Neuronal stem cell (in vitro differentiated cells): ENCODE measurements at regions not wholly inside any gene's neighbourhood (a gene's known extent, or its start where the extent isn't known, plus 50 kb on each side); places are given as distances from the start of the nearest gene placed in this dataset.

Source experiments
- DNase-seq: peaks from one replicate; pipeline ENCODE4 v3.0.0-alpha.2; 2013; ENCODE audit warnings: low spot score
- H2AFZ ChIP-seq: one replicate; pipeline ENCODE4 v1.6.1; 2013; ENCODE audit warnings: mild to moderate bottlenecking, low read length, inconsistent platforms
- H2AK5ac ChIP-seq: 2 replicates; pipeline ENCODE4 v1.6.1; 2013; ENCODE audit warnings: low read depth, mild to moderate bottlenecking, inconsistent platforms, low read length, moderate library complexity, mixed read lengths
- H2BK120ac ChIP-seq: 2 replicates; pipeline ENCODE4 v1.6.1; 2013; ENCODE audit warnings: low read depth, mild to moderate bottlenecking, inconsistent platforms, low read length, moderate library complexity, mixed read lengths
- H2BK12ac ChIP-seq: one replicate; pipeline ENCODE4 v1.6.1; 2013; ENCODE audit warnings: low read length, inconsistent platforms
- H2BK15ac ChIP-seq: 2 replicates; pipeline ENCODE4 v1.6.1; 2013; ENCODE audit warnings: mild to moderate bottlenecking, low read length, inconsistent platforms, mixed read lengths
- H2BK5ac ChIP-seq: one replicate; pipeline ENCODE4 v1.6.1; 2013; ENCODE audit warnings: inconsistent platforms, mild to moderate bottlenecking, low read length, moderate library complexity
- H3K14ac ChIP-seq: one replicate; pipeline ENCODE4 v1.6.1; 2013; ENCODE audit warnings: low read length, inconsistent platforms
- H3K18ac ChIP-seq: 2 replicates; pipeline ENCODE4 v1.6.1; 2013; ENCODE audit warnings: low read length, inconsistent platforms
- H3K23ac ChIP-seq: 2 replicates; pipeline ENCODE4 v1.6.1; 2013; ENCODE audit warnings: low read depth, mild to moderate bottlenecking, mixed read lengths, low read length, inconsistent platforms; ENCODE audit not compliant: poor library complexity
- H3K27ac ChIP-seq: replicated peaks from 3 replicates; pipeline ENCODE4 v1.5.1; 2013; ENCODE audit warnings: low read length, inconsistent platforms
- H3K27me3 ChIP-seq, 3 experiments: 2 replicates each; pipeline ENCODE4 v1.6.1; 2013; ENCODE audit warnings: low read length in 3 of 3, mild to moderate bottlenecking in 2 of 3, inconsistent platforms in 1 of 3, low read depth in 1 of 3, mixed read lengths in 1 of 3, moderate library complexity in 1 of 3; ENCODE audit not compliant: control insufficient read depth in 3 of 3, insufficient read depth in 3 of 3
- H3K36me3 ChIP-seq, 2 donors: replicated peaks in 1 of 2; 2 replicates each; pipeline ENCODE4 v1.6.1; 2013; ENCODE audit warnings: low read length in 2 of 2; ENCODE audit not compliant: control insufficient read depth in 2 of 2, insufficient read depth in 2 of 2
- H3K4ac ChIP-seq: 2 replicates; pipeline ENCODE4 v1.6.1; 2013; ENCODE audit warnings: inconsistent platforms, mild to moderate bottlenecking, low read length, moderate library complexity
- H3K4me1 ChIP-seq, 2 donors: 1 replicate in 1 of 2; 2 replicates in 1 of 2; pipeline ENCODE4 v1.6.1; 2013; ENCODE audit warnings: low read length in 2 of 2, low read depth in 1 of 2; ENCODE audit not compliant: control insufficient read depth in 2 of 2, insufficient read depth in 1 of 2
- H3K4me2 ChIP-seq: one replicate; pipeline ENCODE4 v1.6.1; 2013; ENCODE audit warnings: mild to moderate bottlenecking, low read length, inconsistent platforms; ENCODE audit not compliant: insufficient read depth, poor library complexity, severe bottlenecking
- H3K4me3 ChIP-seq, 2 donors: 2 replicates each; pipeline ENCODE4 v1.5.1; 2013; ENCODE audit warnings: low read length in 2 of 2, mild to moderate bottlenecking in 2 of 2, inconsistent platforms in 1 of 2, moderate library complexity in 1 of 2
- H3K79me1 ChIP-seq: one replicate; pipeline ENCODE4 v1.6.1; 2013; ENCODE audit warnings: low read depth, mild to moderate bottlenecking, inconsistent platforms, low read length, moderate library complexity
- H3K9ac ChIP-seq: one replicate; pipeline ENCODE4 v1.6.1; 2013; ENCODE audit warnings: mild to moderate bottlenecking, low read depth, low read length, inconsistent platforms; ENCODE audit not compliant: poor library complexity
- H3K9me3 ChIP-seq, 2 donors: replicated peaks in 1 of 2; 2 replicates each; pipeline versions ENCODE3 to v1.6.1; 2013; ENCODE audit warnings: low read length in 2 of 2, mild to moderate bottlenecking in 2 of 2, inconsistent platforms in 1 of 2, low read depth in 1 of 2, mixed read lengths in 1 of 2, moderate library complexity in 1 of 2; ENCODE audit not compliant: control insufficient read depth in 2 of 2, insufficient read depth in 1 of 2
- H4K8ac ChIP-seq: one replicate; pipeline ENCODE4 v1.6.1; 2013; ENCODE audit warnings: low read depth, mild to moderate bottlenecking, inconsistent platforms, low read length, moderate library complexity
- H4K91ac ChIP-seq: one replicate; pipeline ENCODE4 v1.6.1; 2013; ENCODE audit warnings: low read length, low read depth, mild to moderate bottlenecking, inconsistent platforms; ENCODE audit not compliant: poor library complexity
- WGBS, 2 donors: extraction: QIAGEN DNeasy Blood & Tissue Kit; methylation state at CpG; one replicate each; pipeline ENCODE4 v1.1.7; 2013; ENCODE audit warnings: missing lambda C conversion rate in 2 of 2, mixed read lengths in 1 of 2; ENCODE audit not compliant: insufficient read length in 2 of 2, insufficient replicate concordance in 1 of 2; ENCODE audit errors: extremely low coverage in 2 of 2; 5-methylcytosine and 5-hydroxymethylcytosine counted together

DNA sequence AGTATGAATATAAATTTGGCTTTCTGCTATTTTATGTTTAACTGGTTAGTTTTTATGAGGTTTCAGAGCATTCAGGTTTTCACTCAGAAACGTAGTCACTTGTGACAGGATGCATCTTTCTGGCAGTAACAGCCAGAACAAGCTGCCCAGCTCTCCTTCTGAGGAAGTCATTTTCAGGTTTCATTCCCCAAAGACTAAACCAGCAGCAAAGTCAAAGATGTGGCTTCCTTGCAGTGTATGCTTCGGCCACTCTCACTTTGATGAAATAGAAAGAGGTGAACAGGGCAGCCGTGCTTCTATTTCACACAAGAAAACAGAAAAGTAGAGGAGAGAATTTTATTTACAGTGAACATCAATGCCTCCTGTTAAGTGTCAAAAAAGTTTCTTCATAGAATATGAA is 469.1 kb downstream of the BTBD3 start:
- H3K27me3 ChIP-seq, result no peaks in the 10 kb centered on the region
- H3K36me3 ChIP-seq, result no peaks in the 10 kb centered on the region
- no CpG with 5 or more reads among the region's 3 CpGs for WGBS, 2 donors
- H3K4me1 ChIP-seq, result no peaks in the 10 kb centered on the region
- DNase-seq, result no peak
- H3K14ac ChIP-seq, result no peak overlapping the region
- H2BK120ac ChIP-seq, result no peak overlapping the region
- no peaks in the 10 kb centered on the region for H3K79me1 ChIP-seq
- H3K4me2 ChIP-seq, result no peak overlapping the region
- H3K4me3 ChIP-seq, result no peak overlapping the region
- no peak overlapping the region for H2BK5ac ChIP-seq
- H4K91ac ChIP-seq, result no peak overlapping the region
- no peak overlapping the region for H3K9ac ChIP-seq
- H3K23ac ChIP-seq, result no peak overlapping the region
- H2AFZ ChIP-seq, result no peak overlapping the region
- H3K18ac ChIP-seq, result no peak overlapping the region
- H2BK12ac ChIP-seq, result no peak overlapping the region
- H3K4ac ChIP-seq, result no peak overlapping the region
- no peaks in the 10 kb centered on the region for H3K9me3 ChIP-seq
- H2AK5ac ChIP-seq, result no peak overlapping the region
- H3K27ac ChIP-seq, result no peak overlapping the region
- no peak overlapping the region for H4K8ac ChIP-seq
- H2BK15ac ChIP-seq, result no peak overlapping the region

DNA sequence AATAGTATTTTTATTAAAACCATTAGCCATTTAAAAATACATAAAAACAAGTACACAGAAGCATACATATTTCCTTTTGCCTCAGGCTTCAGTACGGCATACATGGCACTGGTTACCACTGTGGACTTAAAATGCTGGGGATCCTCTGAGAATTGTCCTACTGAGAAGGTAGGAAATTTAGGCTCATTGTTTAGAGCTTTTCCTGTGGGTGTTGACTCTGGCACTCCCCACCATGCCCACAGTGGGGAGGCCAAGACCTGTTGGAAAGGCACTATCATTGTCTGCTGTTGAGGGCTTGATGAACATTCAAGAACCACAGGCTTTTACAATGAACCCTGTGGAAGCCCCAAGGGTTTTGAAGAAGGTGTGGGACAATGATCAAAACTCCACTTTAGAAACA is 473.4 kb downstream of the BTBD3 start:
- Histone ChIP-seq H2AK5ac (no peak overlapping the region), H4K91ac (no peak overlapping the region), H2BK12ac (no peak overlapping the region), H2BK5ac (no peak overlapping the region), H2BK15ac (no peak overlapping the region), H3K18ac (no peak overlapping the region), H3K23ac (no peak overlapping the region), H3K9ac (no peak overlapping the region), H3K27ac (no peak overlapping the region), H3K4me3 (no peak overlapping the region), H3K79me1 (no peaks in the 10 kb centered on the region), H3K4me1 (no peaks in the 10 kb centered on the region), H3K4ac (no peak overlapping the region), H3K36me3 (no peaks in the 10 kb centered on the region), H3K27me3 (no peaks in the 10 kb centered on the region), H2BK120ac (no peak overlapping the region), H4K8ac (no peak overlapping the region), H2AFZ (no peak overlapping the region), H3K4me2 (no peak overlapping the region), H3K14ac (no peak overlapping the region), H3K9me3 (no peaks in the 10 kb centered on the region)
- no peak for DNase-seq
- WGBS, 2 donors, result no CpG with 5 or more reads among the region's 1 CpG

DNA sequence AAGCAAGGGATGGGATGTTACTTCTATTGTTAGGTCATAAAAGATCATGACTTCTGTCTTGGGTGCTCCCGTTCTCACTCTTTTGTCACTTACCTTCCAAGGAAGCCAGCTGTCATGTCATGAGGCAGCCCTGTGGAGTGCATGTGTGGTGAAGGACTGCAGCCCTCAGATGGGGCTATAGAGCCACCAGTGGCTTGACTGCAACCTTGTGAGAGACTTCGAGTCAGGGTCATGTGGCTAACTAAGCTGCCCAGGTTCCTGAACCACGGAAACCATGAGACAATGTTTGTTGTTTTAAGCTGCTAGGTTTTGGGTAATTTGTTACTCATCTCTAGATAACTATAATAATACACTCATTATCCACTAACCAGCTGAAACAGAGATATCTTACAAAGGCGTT is 477.1 kb downstream of the BTBD3 start:
- no peaks in the 10 kb centered on the region for H3K79me1 ChIP-seq
- no peak overlapping the region for H4K8ac ChIP-seq
- no peak overlapping the region for H2AFZ ChIP-seq
- no peak overlapping the region for H2AK5ac ChIP-seq
- no peak overlapping the region for H3K4ac ChIP-seq
- H2BK5ac ChIP-seq, result no peak overlapping the region
- no peak overlapping the region for H3K18ac ChIP-seq
- no peak overlapping the region for H2BK15ac ChIP-seq
- no peak for DNase-seq
- no peak overlapping the region for H3K9ac ChIP-seq
- no CpG with 5 or more reads among the region's 4 CpGs for WGBS, 2 donors
- H3K27ac ChIP-seq, result no peak overlapping the region
- no peaks in the 10 kb centered on the region for H3K36me3 ChIP-seq
- H2BK120ac ChIP-seq, result no peak overlapping the region
- no peak overlapping the region for H3K23ac ChIP-seq
- H3K4me1 ChIP-seq, result no peaks in the 10 kb centered on the region
- no peak overlapping the region for H3K4me3 ChIP-seq
- no peak overlapping the region for H3K14ac ChIP-seq
- no peak overlapping the region for H3K4me2 ChIP-seq
- no peak overlapping the region for H2BK12ac ChIP-seq
- H3K9me3 ChIP-seq, result no peaks in the 10 kb centered on the region
- H3K27me3 ChIP-seq, result no peaks in the 10 kb centered on the region
- no peak overlapping the region for H4K91ac ChIP-seq

DNA sequence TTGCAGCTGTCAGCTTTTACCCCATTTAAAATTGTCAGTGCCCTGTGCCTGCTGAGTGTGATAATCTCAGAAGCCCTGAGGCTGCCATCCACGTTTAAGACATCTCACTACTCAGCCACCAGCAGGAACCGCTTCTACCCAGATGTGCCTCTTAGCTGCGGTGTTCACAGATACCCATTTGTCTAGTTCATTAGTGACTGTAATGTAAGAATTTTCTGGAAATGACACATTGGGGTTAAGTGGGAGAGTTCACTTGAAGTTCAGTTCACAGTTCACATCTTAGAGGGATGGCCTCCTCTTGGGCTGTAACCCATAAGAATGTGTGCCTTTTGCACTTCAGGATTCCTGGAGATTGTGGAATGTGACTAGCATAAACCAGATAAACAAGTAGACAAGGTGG is 477.7 kb downstream of the BTBD3 start:
- Histone ChIP-seq H3K18ac (no peak overlapping the region), H3K4me1 (no peaks in the 10 kb centered on the region), H2AFZ (no peak overlapping the region), H3K27ac (no peak overlapping the region), H2AK5ac (no peak overlapping the region), H3K14ac (no peak overlapping the region), H3K4ac (no peak overlapping the region), H3K27me3 (no peaks in the 10 kb centered on the region), H2BK120ac (no peak overlapping the region), H4K8ac (no peak overlapping the region), H3K9ac (no peak overlapping the region), H4K91ac (no peak overlapping the region), H2BK12ac (no peak overlapping the region), H2BK5ac (no peak overlapping the region), H3K4me2 (no peak overlapping the region), H3K9me3 (no peaks in the 10 kb centered on the region), H2BK15ac (no peak overlapping the region), H3K4me3 (no peak overlapping the region), H3K23ac (no peak overlapping the region), H3K36me3 (no peaks in the 10 kb centered on the region), H3K79me1 (no peaks in the 10 kb centered on the region)
- WGBS, 2 donors, result no CpG with 5 or more reads among the region's 3 CpGs
- DNase-seq, result no peak
